ENCODE measurements at regions not wholly inside any gene's neighbourhood (a gene's known extent, or its start where the extent isn't known, plus 50 kb on each side); places are given as distances from the start of the nearest gene placed in this dataset.

DNA sequence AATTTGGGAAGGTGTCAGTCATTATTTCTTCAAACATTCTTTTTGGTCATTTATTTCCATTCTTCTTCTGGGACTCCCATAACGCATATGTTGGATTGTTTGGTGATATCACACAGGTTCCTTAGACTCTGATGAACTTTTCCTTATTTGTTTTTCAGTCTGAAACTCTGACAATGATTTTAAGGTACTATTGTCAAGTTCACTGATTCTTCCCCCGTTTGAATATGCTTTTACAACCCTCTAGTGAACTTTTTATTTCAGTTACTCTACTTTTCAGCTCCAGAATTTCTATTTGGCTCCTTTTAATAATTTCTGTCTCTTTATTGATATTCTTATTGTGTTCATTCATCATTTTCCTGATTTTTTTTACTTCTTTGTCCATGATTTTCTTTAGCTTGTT, 92.5 kb upstream of the RORB start:
- Mint-ChIP-seq H3K9me3 (peaks cover 12% of the 10 kb centered on the region), H3K36me3 (no peaks in the 10 kb centered on the region), H3K27me3 (no peaks in the 10 kb centered on the region), H3K27ac (no peak overlapping the region), H3K4me1 (ENCODE audit: unreplicated experiment) (no peaks in the 10 kb centered on the region), H3K4me3 (no peak overlapping the region)
- no peak for DNase-seq (ENCODE audit: extremely low spot score, unreplicated experiment)
- TF ChIP-seq, protein P1, sequence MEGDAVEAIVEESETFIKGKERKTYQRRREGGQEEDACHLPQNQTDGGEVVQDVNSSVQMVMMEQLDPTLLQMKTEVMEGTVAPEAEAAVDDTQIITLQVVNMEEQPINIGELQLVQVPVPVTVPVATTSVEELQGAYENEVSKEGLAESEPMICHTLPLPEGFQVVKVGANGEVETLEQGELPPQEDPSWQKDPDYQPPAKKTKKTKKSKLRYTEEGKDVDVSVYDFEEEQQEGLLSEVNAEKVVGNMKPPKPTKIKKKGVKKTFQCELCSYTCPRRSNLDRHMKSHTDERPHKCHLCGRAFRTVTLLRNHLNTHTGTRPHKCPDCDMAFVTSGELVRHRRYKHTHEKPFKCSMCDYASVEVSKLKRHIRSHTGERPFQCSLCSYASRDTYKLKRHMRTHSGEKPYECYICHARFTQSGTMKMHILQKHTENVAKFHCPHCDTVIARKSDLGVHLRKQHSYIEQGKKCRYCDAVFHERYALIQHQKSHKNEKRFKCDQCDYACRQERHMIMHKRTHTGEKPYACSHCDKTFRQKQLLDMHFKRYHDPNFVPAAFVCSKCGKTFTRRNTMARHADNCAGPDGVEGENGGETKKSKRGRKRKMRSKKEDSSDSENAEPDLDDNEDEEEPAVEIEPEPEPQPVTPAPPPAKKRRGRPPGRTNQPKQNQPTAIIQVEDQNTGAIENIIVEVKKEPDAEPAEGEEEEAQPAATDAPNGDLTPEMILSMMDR (conservative IDR thresholded peaks at IDR 0.05): no peak

DNA sequence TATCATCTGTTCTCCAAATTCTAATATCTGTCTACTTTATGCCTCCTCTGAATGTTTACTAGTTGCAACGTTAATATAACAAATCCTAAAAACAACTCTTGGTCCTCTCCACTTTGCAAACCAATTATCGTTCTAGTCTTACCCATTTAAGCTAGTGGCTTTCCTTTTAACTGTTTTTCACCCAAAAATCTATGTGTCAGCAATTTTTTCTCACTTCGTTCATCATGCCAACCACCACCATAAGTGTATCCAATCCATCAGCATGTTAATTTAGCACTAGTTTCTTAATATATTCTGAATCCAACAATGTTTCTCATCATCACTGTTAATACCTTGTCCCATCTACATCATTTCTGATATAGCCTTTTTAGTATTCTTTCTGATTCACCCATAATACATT, 90.0 kb upstream of the RORB start:
- H3K27me3 Mint-ChIP-seq: no peaks in the 10 kb centered on the region
- H3K36me3 Mint-ChIP-seq: no peaks in the 10 kb centered on the region
- no peak overlapping the region for H3K27ac Mint-ChIP-seq
- no peaks in the 10 kb centered on the region for H3K4me1 Mint-ChIP-seq (ENCODE audit: unreplicated experiment)
- H3K9me3 Mint-ChIP-seq: peaks cover 10% of the 10 kb centered on the region
- no peak for DNase-seq (ENCODE audit: extremely low spot score, unreplicated experiment)
- TF ChIP-seq, protein P1 (conservative IDR thresholded peaks at IDR 0.05): no peak
- no peak overlapping the region for H3K4me3 Mint-ChIP-seq

DNA sequence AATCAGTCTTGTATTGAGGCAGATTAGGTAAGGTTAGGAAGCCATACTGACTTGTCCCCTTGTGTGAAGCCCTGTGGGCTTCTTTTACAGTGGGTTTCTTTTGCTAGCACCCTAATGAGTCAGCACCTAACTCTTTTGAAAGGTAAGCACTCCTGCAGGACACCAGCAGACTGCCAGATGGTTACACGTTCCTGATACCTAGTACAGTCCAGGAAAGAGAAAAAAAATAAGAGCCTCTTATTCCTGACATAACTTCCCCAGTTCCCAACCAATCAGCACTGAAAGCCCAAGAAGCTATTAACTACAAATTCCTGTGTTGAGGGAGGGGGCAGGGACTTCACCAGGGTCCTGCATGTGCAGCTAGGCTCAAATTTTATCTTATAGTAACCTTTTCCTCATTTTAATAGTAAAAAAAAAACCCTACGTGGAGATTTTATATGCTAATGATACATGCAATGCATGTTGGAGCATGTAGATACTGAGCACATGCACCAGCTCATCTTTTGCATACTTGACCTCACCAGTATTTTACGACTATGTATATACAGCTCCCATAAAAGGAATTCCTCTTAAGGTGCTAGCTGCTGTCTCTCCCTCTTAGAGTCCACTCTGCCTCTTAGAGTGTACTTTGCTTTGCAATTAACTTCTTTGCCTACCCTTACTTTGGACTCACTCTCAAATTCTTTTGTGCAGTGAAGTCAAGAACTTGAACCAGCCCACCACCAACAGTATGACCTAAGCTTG, 84.7 kb upstream of the RORB start:
- TF ChIP-seq, protein P1 (conservative IDR thresholded peaks at IDR 0.05): no peak
- no peaks in the 10 kb centered on the region for H3K27me3 Mint-ChIP-seq
- DNase-seq (ENCODE audit: extremely low spot score, unreplicated experiment): no peak
- H3K4me1 Mint-ChIP-seq (ENCODE audit: unreplicated experiment): no peaks in the 10 kb centered on the region
- H3K4me3 Mint-ChIP-seq: no peak overlapping the region
- H3K27ac Mint-ChIP-seq: no peak overlapping the region
- no peaks in the 10 kb centered on the region for H3K36me3 Mint-ChIP-seq
- no peaks in the 10 kb centered on the region for H3K9me3 Mint-ChIP-seq

- no peaks in the 10 kb centered on the region for H3K27me3 Mint-ChIP-seq
- H3K4me3 Mint-ChIP-seq: no peak overlapping the region
- no peaks in the 10 kb centered on the region for H3K36me3 Mint-ChIP-seq
- H3K4me1 Mint-ChIP-seq (ENCODE audit: unreplicated experiment): no peaks in the 10 kb centered on the region
- TF ChIP-seq, protein P1 (conservative IDR thresholded peaks at IDR 0.05): no peak
- H3K27ac Mint-ChIP-seq: no peak overlapping the region
- no peak for DNase-seq (ENCODE audit: extremely low spot score, unreplicated experiment)
- H3K9me3 Mint-ChIP-seq: no peaks in the 10 kb centered on the region
Measured at GRCh38 chr9:74413876-74414275, 83.3 kb upstream of the RORB start.

GRCh38 chr9:74414325-74414724, 82.8 kb upstream of the RORB start:
- no peaks in the 10 kb centered on the region for H3K9me3 Mint-ChIP-seq
- TF ChIP-seq, protein P1 (conservative IDR thresholded peaks at IDR 0.05): no peak
- no peaks in the 10 kb centered on the region for H3K27me3 Mint-ChIP-seq
- DNase-seq (ENCODE audit: extremely low spot score, unreplicated experiment): no peak
- no peaks in the 10 kb centered on the region for H3K4me1 Mint-ChIP-seq (ENCODE audit: unreplicated experiment)
- H3K36me3 Mint-ChIP-seq: no peaks in the 10 kb centered on the region
- no peak overlapping the region for H3K4me3 Mint-ChIP-seq
- H3K27ac Mint-ChIP-seq: no peak overlapping the region

Measured in type B pancreatic cell (in vitro differentiated cells).